Tibial nerve (tissue), 4 donors: ENCODE measurements at regions not wholly inside any gene's neighbourhood (a gene's known extent, or its start where the extent isn't known, plus 50 kb on each side); places are given as distances from the start of the nearest gene placed in this dataset.

Experiments used
- EP300 ChIP-seq, 2 donors: sonication (generic); formaldehyde crosslinking; IDR thresholded peaks; one replicate each; pipeline ENCODE4 v1.6.1; 2017; ENCODE audit warnings: antibody characterized with exemption in 2 of 2, mild to moderate bottlenecking in 1 of 2
- TF ChIP-seq, protein P1 (sequence below), 5 experiments: fragments of 200-600 bp in 3 of 5; fragments of 450-650 bp in 2 of 5; sonication (generic) in 3 of 5; IDR thresholded peaks; one replicate each; pipeline ENCODE4 v1.5.1; 2016 to 2019; ENCODE audit warnings: antibody characterized with exemption in 5 of 5, mild to moderate bottlenecking in 3 of 5, moderate library complexity in 2 of 5

GRCh38 chr9:134222018-134222573 is 57.7 kb upstream of the RNU6ATAC start:
- TF ChIP-seq, protein P1, sequence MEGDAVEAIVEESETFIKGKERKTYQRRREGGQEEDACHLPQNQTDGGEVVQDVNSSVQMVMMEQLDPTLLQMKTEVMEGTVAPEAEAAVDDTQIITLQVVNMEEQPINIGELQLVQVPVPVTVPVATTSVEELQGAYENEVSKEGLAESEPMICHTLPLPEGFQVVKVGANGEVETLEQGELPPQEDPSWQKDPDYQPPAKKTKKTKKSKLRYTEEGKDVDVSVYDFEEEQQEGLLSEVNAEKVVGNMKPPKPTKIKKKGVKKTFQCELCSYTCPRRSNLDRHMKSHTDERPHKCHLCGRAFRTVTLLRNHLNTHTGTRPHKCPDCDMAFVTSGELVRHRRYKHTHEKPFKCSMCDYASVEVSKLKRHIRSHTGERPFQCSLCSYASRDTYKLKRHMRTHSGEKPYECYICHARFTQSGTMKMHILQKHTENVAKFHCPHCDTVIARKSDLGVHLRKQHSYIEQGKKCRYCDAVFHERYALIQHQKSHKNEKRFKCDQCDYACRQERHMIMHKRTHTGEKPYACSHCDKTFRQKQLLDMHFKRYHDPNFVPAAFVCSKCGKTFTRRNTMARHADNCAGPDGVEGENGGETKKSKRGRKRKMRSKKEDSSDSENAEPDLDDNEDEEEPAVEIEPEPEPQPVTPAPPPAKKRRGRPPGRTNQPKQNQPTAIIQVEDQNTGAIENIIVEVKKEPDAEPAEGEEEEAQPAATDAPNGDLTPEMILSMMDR (IDR thresholded peaks at IDR 0.05) = no peak
- TF ChIP-seq EP300 (IDR thresholded peaks at IDR 0.05) = no peak
